Smooth muscle cell (in vitro differentiated cells): ENCODE measurements at regions not wholly inside any gene's neighbourhood (a gene's known extent, or its start where the extent isn't known, plus 50 kb on each side); places are given as distances from the start of the nearest gene placed in this dataset.

ENCODE experiments used
- DNase-seq: peaks from one replicate; lab custom pipeline; 2025; ENCODE audit not compliant: unreplicated experiment; lab: John Stamatoyannopoulos, UW
- H2AFZ ChIP-seq: fragments of 200-600 bp; sonication (generic); 2 replicates; pipeline ENCODE4 v1.6.0; 2016; ENCODE audit warnings: antibody characterized with exemption, low read depth, mild to moderate bottlenecking
- H3F3A ChIP-seq: fragments of 200-600 bp; sonication (generic); 2 replicates; pipeline ENCODE4 v1.6.0; 2017; ENCODE audit warnings: antibody characterized with exemption, low read depth
- H3K27ac ChIP-seq: fragments of 200-600 bp; sonication (generic); 2 replicates; pipeline ENCODE4 v1.5.1; 2016; ENCODE audit warnings: low read depth, mild to moderate bottlenecking
- H3K27me3 ChIP-seq: fragments of 200-600 bp; sonication (generic); 2 replicates; pipeline ENCODE4 v1.6.1; 2016; ENCODE audit warnings: low read depth, mild to moderate bottlenecking
- H3K36me3 ChIP-seq: fragments of 200-600 bp; sonication (generic); 2 replicates; pipeline ENCODE4 v1.5.1; 2016; ENCODE audit warnings: low read depth
- H3K4me1 ChIP-seq: fragments of 200-600 bp; sonication (generic); 2 replicates; pipeline ENCODE4 v1.5.1; 2016; ENCODE audit warnings: low read depth
- H3K4me2 ChIP-seq: fragments of 200-600 bp; sonication (generic); 2 replicates; pipeline ENCODE4 v1.6.0; 2016; ENCODE audit warnings: mild to moderate bottlenecking
- H3K4me3 ChIP-seq: fragments of 200-600 bp; sonication (generic); 2 replicates; pipeline ENCODE4 v1.5.1; 2016; ENCODE audit warnings: mild to moderate bottlenecking
- H3K79me2 ChIP-seq: fragments of 200-600 bp; sonication (generic); 2 replicates; pipeline ENCODE4 v1.6.0; 2016; ENCODE audit warnings: low read depth, mild to moderate bottlenecking
- H3K9ac ChIP-seq: fragments of 200-600 bp; sonication (generic); 2 replicates; pipeline ENCODE4 v1.6.0; 2016; ENCODE audit warnings: low read depth
- H3K9me3 ChIP-seq: fragments of 200-600 bp; sonication (generic); replicated peaks from 2 replicates; pipeline ENCODE4 v1.5.1; 2016; ENCODE audit warnings: low read depth
- H4K20me1 ChIP-seq: fragments of 200-600 bp; sonication (generic); 2 replicates; pipeline ENCODE4 v1.6.0; 2016; ENCODE audit warnings: low read depth
- WGBS: methylation state at CpG from one replicate; pipeline ENCODE4 v1.1.7; 2016; ENCODE audit warnings: low lambda C conversion rate; 5-methylcytosine and 5-hydroxymethylcytosine counted together
- TF ChIP-seq, protein P1 (sequence below): fragments of 200-600 bp; sonication (generic); IDR thresholded peaks from 2 replicates; pipeline ENCODE4 v1.5.1; 2017; ENCODE audit warnings: borderline replicate concordance, mild to moderate bottlenecking, antibody characterized with exemption; ENCODE audit not compliant: insufficient read depth, poor library complexity, severe bottlenecking

GRCh38 chr7:50838675-50839377, 56.1 kb upstream of the GRB10 start:
- Histone ChIP-seq H3K9me3 (no peaks in the 10 kb centered on the region), H3F3A (no peaks in the 10 kb centered on the region), H3K4me1 (no peaks in the 10 kb centered on the region), H3K4me3 (no peak overlapping the region), H3K79me2 (no peaks in the 10 kb centered on the region), H3K4me2 (no peak overlapping the region), H2AFZ (no peak overlapping the region), H3K27me3 (no peaks in the 10 kb centered on the region), H3K36me3 (no peaks in the 10 kb centered on the region), H3K27ac (no peak overlapping the region), H4K20me1 (no peaks in the 10 kb centered on the region), H3K9ac (no peak overlapping the region)
- no peak for DNase-seq
- TF ChIP-seq, protein P1, sequence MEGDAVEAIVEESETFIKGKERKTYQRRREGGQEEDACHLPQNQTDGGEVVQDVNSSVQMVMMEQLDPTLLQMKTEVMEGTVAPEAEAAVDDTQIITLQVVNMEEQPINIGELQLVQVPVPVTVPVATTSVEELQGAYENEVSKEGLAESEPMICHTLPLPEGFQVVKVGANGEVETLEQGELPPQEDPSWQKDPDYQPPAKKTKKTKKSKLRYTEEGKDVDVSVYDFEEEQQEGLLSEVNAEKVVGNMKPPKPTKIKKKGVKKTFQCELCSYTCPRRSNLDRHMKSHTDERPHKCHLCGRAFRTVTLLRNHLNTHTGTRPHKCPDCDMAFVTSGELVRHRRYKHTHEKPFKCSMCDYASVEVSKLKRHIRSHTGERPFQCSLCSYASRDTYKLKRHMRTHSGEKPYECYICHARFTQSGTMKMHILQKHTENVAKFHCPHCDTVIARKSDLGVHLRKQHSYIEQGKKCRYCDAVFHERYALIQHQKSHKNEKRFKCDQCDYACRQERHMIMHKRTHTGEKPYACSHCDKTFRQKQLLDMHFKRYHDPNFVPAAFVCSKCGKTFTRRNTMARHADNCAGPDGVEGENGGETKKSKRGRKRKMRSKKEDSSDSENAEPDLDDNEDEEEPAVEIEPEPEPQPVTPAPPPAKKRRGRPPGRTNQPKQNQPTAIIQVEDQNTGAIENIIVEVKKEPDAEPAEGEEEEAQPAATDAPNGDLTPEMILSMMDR, result no peak
- WGBS, result 84% methylated on average over 10 of the region's 10 CpGs

- no peak for DNase-seq
- Histone ChIP-seq H3K9me3 (no peaks in the 10 kb centered on the region), H2AFZ (no peak overlapping the region), H3K36me3 (no peaks in the 10 kb centered on the region), H3K79me2 (no peaks in the 10 kb centered on the region), H3K9ac (no peak overlapping the region), H3K27me3 (no peaks in the 10 kb centered on the region), H3K4me2 (no peak overlapping the region), H3K4me1 (no peaks in the 10 kb centered on the region), H3K27ac (no peak overlapping the region), H4K20me1 (no peaks in the 10 kb centered on the region), H3F3A (no peaks in the 10 kb centered on the region), H3K4me3 (no peak overlapping the region)
- TF ChIP-seq, protein P1, result no peak
- 74% methylated on average over 11 of the region's 11 CpGs for WGBS
Observed at GRCh38 chr7:50837965-50838364, 55.3 kb upstream of the GRB10 start.

DNA sequence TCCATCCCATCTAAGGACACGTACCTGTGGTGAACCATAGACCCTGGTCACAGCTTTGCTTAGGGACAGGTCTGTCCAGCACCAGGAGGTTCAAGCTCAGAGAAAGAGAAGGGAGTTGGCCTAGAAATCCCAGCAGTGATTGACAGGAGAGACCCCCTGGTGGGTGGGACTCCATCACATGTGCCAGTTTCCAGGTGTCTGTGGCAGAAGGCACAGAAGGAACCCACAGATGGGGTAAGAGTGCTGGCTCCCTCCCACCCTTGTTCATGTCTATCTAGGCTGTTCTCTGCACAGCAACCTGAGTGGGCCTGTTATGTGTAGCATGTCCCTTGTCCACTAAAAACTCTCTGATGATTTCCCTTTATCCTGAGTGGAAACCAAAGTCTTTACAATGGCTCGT, 54.0 kb upstream of the GRB10 start:
- no peaks in the 10 kb centered on the region for H3K27me3 ChIP-seq
- no peak for DNase-seq

More for the DNA sequence above, 54.0 kb upstream of the GRB10 start:
- H2AFZ ChIP-seq, result no peak overlapping the region
- H3K36me3 ChIP-seq, result no peaks in the 10 kb centered on the region
- H4K20me1 ChIP-seq, result no peaks in the 10 kb centered on the region
- no peaks in the 10 kb centered on the region for H3F3A ChIP-seq
- no peaks in the 10 kb centered on the region for H3K4me1 ChIP-seq
- no peak overlapping the region for H3K4me2 ChIP-seq
- H3K9me3 ChIP-seq, result no peaks in the 10 kb centered on the region
- no peak overlapping the region for H3K9ac ChIP-seq
- TF ChIP-seq, protein P1, result no peak
- no peak overlapping the region for H3K27ac ChIP-seq
- no peak overlapping the region for H3K4me3 ChIP-seq
- WGBS, result 84% methylated on average over 2 of the region's 2 CpGs
- H3K79me2 ChIP-seq, result no peaks in the 10 kb centered on the region
